CD8-positive, alpha-beta memory T cell (primary cell): ENCODE measurements at regions not wholly inside any gene's neighbourhood (a gene's known extent, or its start where the extent isn't known, plus 50 kb on each side); places are given as distances from the start of the nearest gene placed in this dataset.

Experiments used
- CTCF ChIA-PET: fragments of 350-600 bp; sonication (Branson Sonifier 250); formaldehyde crosslinking; loops from one replicate; lab custom pipeline; 2021; ENCODE audit warnings: antibody characterized with exemption; lab: Charles Lee
- POLR2A ChIA-PET: fragments of 350-600 bp; sonication (Branson Sonifier 250); formaldehyde crosslinking; loops from one replicate; lab custom pipeline; 2021; ENCODE audit warnings: antibody characterized with exemption; lab: Charles Lee
- DNase-seq, 5 donors: peaks; one replicate each; pipeline versions ENCODE4 v3.0.0 to v3.0.0-alpha.2; 2020 to 2022; ENCODE audit warnings: mixed read lengths in 1 of 5
- H3K27ac ChIP-seq: one replicate; pipeline ENCODE4 v1.7.0; 2013; ENCODE audit warnings: low read depth, mild to moderate bottlenecking, low read length, moderate library complexity
- H3K27me3 ChIP-seq: 2 replicates; pipeline ENCODE4 v1.7.0; 2013; ENCODE audit warnings: low read length, mild to moderate bottlenecking; ENCODE audit not compliant: insufficient read depth, poor library complexity, severe bottlenecking
- H3K36me3 ChIP-seq: 2 replicates; pipeline ENCODE4 v1.7.0; 2013; ENCODE audit warnings: mild to moderate bottlenecking, low read length, moderate library complexity; ENCODE audit not compliant: insufficient read depth
- H3K4me1 ChIP-seq: 2 replicates; pipeline ENCODE4 v1.7.0; 2013; ENCODE audit warnings: mild to moderate bottlenecking, low read length, moderate library complexity; ENCODE audit not compliant: insufficient read depth
- H3K4me3 ChIP-seq: 2 replicates; pipeline ENCODE4 v1.7.0; 2013; ENCODE audit warnings: mild to moderate bottlenecking, low read length
- H3K9me3 ChIP-seq: 2 replicates; pipeline ENCODE4 v1.7.0; 2013; ENCODE audit warnings: mild to moderate bottlenecking, low read length
- H3K27ac Mint-ChIP-seq, 8 donors: one replicate each; pipeline ENCODE4 v1.8.0; 2020 to 2021; ENCODE audit warnings: mixed read lengths in 8 of 8, mild to moderate bottlenecking in 6 of 8, inconsistent platforms in 3 of 8, moderate library complexity in 3 of 8
- H3K27me3 Mint-ChIP-seq, 2 donors: one replicate each; pipeline ENCODE4 v1.8.0; 2020 to 2021; ENCODE audit warnings: mixed read lengths in 2 of 2, mild to moderate bottlenecking in 1 of 2, moderate library complexity in 1 of 2
- H3K36me3 Mint-ChIP-seq, 3 donors: one replicate each; pipeline ENCODE4 v1.8.0; 2020 to 2021; ENCODE audit warnings: mixed read lengths in 3 of 3, inconsistent platforms in 1 of 3, mild to moderate bottlenecking in 1 of 3
- H3K4me1 Mint-ChIP-seq, 3 donors: one replicate each; pipeline ENCODE4 v1.8.0; 2020 to 2021; ENCODE audit warnings: mixed read lengths in 3 of 3, inconsistent platforms in 1 of 3, mild to moderate bottlenecking in 1 of 3
- H3K4me3 Mint-ChIP-seq, 7 donors: one replicate each; pipeline ENCODE4 v1.8.0; 2020 to 2021; ENCODE audit warnings: mixed read lengths in 7 of 7, mild to moderate bottlenecking in 6 of 7, moderate library complexity in 4 of 7, inconsistent platforms in 2 of 7
- H3K9me3 Mint-ChIP-seq, 5 donors: one replicate each; pipeline ENCODE4 v1.8.0; 2020 to 2022; ENCODE audit warnings: mixed read lengths in 5 of 5, mild to moderate bottlenecking in 3 of 5, moderate library complexity in 2 of 5, inconsistent platforms in 1 of 5

- H3K27me3 ChIP-seq: peaks cover 3% of the 10 kb centered on the region
- H3K9me3 Mint-ChIP-seq: no peaks in the 10 kb centered on the region
- H3K36me3 ChIP-seq: no peaks in the 10 kb centered on the region
- peaks cover 54% of the 10 kb centered on the region for H3K4me1 ChIP-seq
- peaks cover 0 to 8% of the 10 kb centered on the region in 2 donors for H3K27me3 Mint-ChIP-seq
- POLR2A ChIA-PET: no interaction called here
- no peak overlapping the region for H3K4me3 ChIP-seq
- H3K27ac ChIP-seq: no peak overlapping the region
- DNase-seq: no peak
- no peaks in the 10 kb centered on the region for H3K36me3 Mint-ChIP-seq
- no peaks in the 10 kb centered on the region for H3K9me3 ChIP-seq
- CTCF ChIA-PET: interaction anchor here (3.4 kb wide), 1 partner anchor 17 kb away, joined by 10 read pairs; no protein-coding TSS in a partner anchor
- H3K27ac Mint-ChIP-seq: peak overlapping the region in 1 of 8 donors; percentile 39
- H3K4me3 Mint-ChIP-seq: no peak overlapping the region
- peaks cover 24 to 58% (median 34%) of the 10 kb centered on the region in 3 donors for H3K4me1 Mint-ChIP-seq
These were observed 57.0 kb upstream of the FBRSL1 start for GRCh38 chr12:132432721-132433577.

- peaks cover 24 to 51% (median 33%) of the 10 kb centered on the region in 3 donors for H3K4me1 Mint-ChIP-seq
These were observed 57.7 kb upstream of the FBRSL1 start for GRCh38 chr12:132432126-132432705.

GRCh38 chr12:132430838-132431774, 58.8 kb upstream of the FBRSL1 start:
- POLR2A ChIA-PET: interaction anchor here (0.7 to 1.0 kb wide), 3 partner anchors 16 to 57 kb away, joined by 3 to 5 read pairs (median 3); no protein-coding TSS in a partner anchor
- H3K4me1 ChIP-seq: peaks cover 41% of the 10 kb centered on the region
- Mint-ChIP-seq H3K4me1 (peaks cover 20 to 42% (median 28%) of the 10 kb centered on the region in 3 donors), H3K36me3 (no peaks in the 10 kb centered on the region), H3K27me3 (peaks cover 0 to 8% of the 10 kb centered on the region in 2 donors), H3K9me3 (no peaks in the 10 kb centered on the region), H3K27ac (peak overlapping the region in 1 of 8 donors; percentile 42), H3K4me3 (peak overlapping the region in 4 of 7 donors; percentile 43 to 82 (median 64))
- H3K27me3 ChIP-seq: peaks cover 3% of the 10 kb centered on the region
- no peaks in the 10 kb centered on the region for H3K36me3 ChIP-seq
- CTCF ChIA-PET: interaction anchor here (0.7 to 1.4 kb wide), 10 partner anchors 10 to 277 kb away, joined by 3 to 15 read pairs (median 3); no protein-coding TSS in a partner anchor
- H3K27ac ChIP-seq: no peak overlapping the region
- DNase-seq: no peak
- H3K4me3 ChIP-seq: no peak overlapping the region
- no peaks in the 10 kb centered on the region for H3K9me3 ChIP-seq

More at GRCh38 chr12:132432126-132432705, 57.7 kb upstream of the FBRSL1 start:
- no peaks in the 10 kb centered on the region for H3K9me3 Mint-ChIP-seq
- Histone ChIP-seq H3K36me3 (no peaks in the 10 kb centered on the region), H3K27ac (no peak overlapping the region), H3K4me1 (peaks cover 47% of the 10 kb centered on the region), H3K9me3 (no peaks in the 10 kb centered on the region), H3K4me3 (no peak overlapping the region), H3K27me3 (peaks cover 3% of the 10 kb centered on the region)
- no peaks in the 10 kb centered on the region for H3K36me3 Mint-ChIP-seq
- ChIA-PET CTCF (interaction anchor here (3.4 kb wide), 1 partner anchor 17 kb away, joined by 10 read pairs; no protein-coding TSS in a partner anchor), POLR2A (no interaction called here)
- peaks cover 0 to 8% of the 10 kb centered on the region in 2 donors for H3K27me3 Mint-ChIP-seq
- no peak overlapping the region for H3K4me3 Mint-ChIP-seq
- H3K27ac Mint-ChIP-seq: no peak overlapping the region
- no peak for DNase-seq

- Mint-ChIP-seq H3K27me3 (peaks cover 0 to 8% of the 10 kb centered on the region in 2 donors), H3K27ac (peak overlapping the region in 4 of 8 donors; percentile 34 to 70 (median 50)), H3K4me3 (peak overlapping the region in 6 of 7 donors; percentile 54 to 82 (median 74)), H3K36me3 (no peaks in the 10 kb centered on the region), H3K4me1 (peaks cover 20 to 38% (median 25%) of the 10 kb centered on the region in 3 donors), H3K9me3 (peaks cover 0 to 1% (median 0%) of the 10 kb centered on the region in 5 donors)
- peak; percentile 43 to 80 (median 66) for DNase-seq
- ChIA-PET POLR2A (interaction anchor here (0.7 to 1.0 kb wide), 3 partner anchors 17 to 58 kb away, joined by 3 to 5 read pairs (median 3); no protein-coding TSS in a partner anchor), CTCF (interaction anchor here (0.7 to 1.4 kb wide), 10 partner anchors 11 to 276 kb away, joined by 3 to 15 read pairs (median 3); no protein-coding TSS in a partner anchor)
- no peaks in the 10 kb centered on the region for H3K9me3 ChIP-seq
- peaks cover 41% of the 10 kb centered on the region for H3K4me1 ChIP-seq
- H3K4me3 ChIP-seq: peak overlapping the region; percentile 55
- H3K36me3 ChIP-seq: no peaks in the 10 kb centered on the region
- H3K27me3 ChIP-seq: peaks cover 3% of the 10 kb centered on the region
- no peak overlapping the region for H3K27ac ChIP-seq
These were observed 59.9 kb upstream of the FBRSL1 start for GRCh38 chr12:132429946-132430643.

GRCh38 chr12:132429602-132429945, 60.4 kb upstream of the FBRSL1 start:
- H3K4me3 ChIP-seq: no peak overlapping the region
- H3K4me1 ChIP-seq: peaks cover 41% of the 10 kb centered on the region
- no peak for DNase-seq
- POLR2A ChIA-PET: no interaction called here
- H3K27me3 ChIP-seq: peaks cover 3% of the 10 kb centered on the region
- CTCF ChIA-PET: interaction anchor here (0.9 to 1.4 kb wide), 6 partner anchors 11 to 276 kb away, joined by 3 to 15 read pairs (median 4); no protein-coding TSS in a partner anchor
- peak overlapping the region in 2 of 7 donors; percentile 73 to 82 for H3K4me3 Mint-ChIP-seq
- H3K27ac Mint-ChIP-seq: peak overlapping the region in 1 of 8 donors; percentile 34
- peaks cover 0 to 7% of the 10 kb centered on the region in 2 donors for H3K27me3 Mint-ChIP-seq
- no peaks in the 10 kb centered on the region for H3K36me3 ChIP-seq
- H3K9me3 ChIP-seq: no peaks in the 10 kb centered on the region
- peaks cover 20 to 33% (median 20%) of the 10 kb centered on the region in 3 donors for H3K4me1 Mint-ChIP-seq
- H3K9me3 Mint-ChIP-seq: peaks cover 0 to 4% (median 0%) of the 10 kb centered on the region in 5 donors
- H3K27ac ChIP-seq: no peak overlapping the region
- H3K36me3 Mint-ChIP-seq: no peaks in the 10 kb centered on the region

GRCh38 chr12:132428936-132429601, 60.9 kb upstream of the FBRSL1 start:
- H3K4me1 ChIP-seq: peaks cover 39% of the 10 kb centered on the region
- Mint-ChIP-seq H3K9me3 (peaks cover 0 to 4% (median 0%) of the 10 kb centered on the region in 5 donors), H3K27ac (peak overlapping the region in 1 of 8 donors; percentile 63), H3K27me3 (peaks cover 0 to 5% of the 10 kb centered on the region in 2 donors), H3K4me3 (no peak overlapping the region), H3K4me1 (peaks cover 16 to 30% (median 20%) of the 10 kb centered on the region in 3 donors), H3K36me3 (no peaks in the 10 kb centered on the region)
- no peak overlapping the region for H3K27ac ChIP-seq
- H3K4me3 ChIP-seq: no peak overlapping the region
- no peaks in the 10 kb centered on the region for H3K36me3 ChIP-seq
- no peaks in the 10 kb centered on the region for H3K9me3 ChIP-seq
- ChIA-PET CTCF (interaction anchor here (1.5 kb wide), 1 partner anchor 15 kb away, joined by 9 read pairs; no protein-coding TSS in a partner anchor), POLR2A (no interaction called here)
- H3K27me3 ChIP-seq: peaks cover 3% of the 10 kb centered on the region
- DNase-seq: no peak
